GM19438 (cell line): ENCODE measurements at regions not wholly inside any gene's neighbourhood (a gene's known extent, or its start where the extent isn't known, plus 50 kb on each side); places are given as distances from the start of the nearest gene placed in this dataset.

Source experiments
- ATAC-seq: cut with Tn5 transposase; IDR thresholded peaks from one replicate; pipeline ENCODE4 v1.9.1; 2021; ENCODE audit warnings: low read depth; ENCODE audit not compliant: unreplicated experiment

DNA sequence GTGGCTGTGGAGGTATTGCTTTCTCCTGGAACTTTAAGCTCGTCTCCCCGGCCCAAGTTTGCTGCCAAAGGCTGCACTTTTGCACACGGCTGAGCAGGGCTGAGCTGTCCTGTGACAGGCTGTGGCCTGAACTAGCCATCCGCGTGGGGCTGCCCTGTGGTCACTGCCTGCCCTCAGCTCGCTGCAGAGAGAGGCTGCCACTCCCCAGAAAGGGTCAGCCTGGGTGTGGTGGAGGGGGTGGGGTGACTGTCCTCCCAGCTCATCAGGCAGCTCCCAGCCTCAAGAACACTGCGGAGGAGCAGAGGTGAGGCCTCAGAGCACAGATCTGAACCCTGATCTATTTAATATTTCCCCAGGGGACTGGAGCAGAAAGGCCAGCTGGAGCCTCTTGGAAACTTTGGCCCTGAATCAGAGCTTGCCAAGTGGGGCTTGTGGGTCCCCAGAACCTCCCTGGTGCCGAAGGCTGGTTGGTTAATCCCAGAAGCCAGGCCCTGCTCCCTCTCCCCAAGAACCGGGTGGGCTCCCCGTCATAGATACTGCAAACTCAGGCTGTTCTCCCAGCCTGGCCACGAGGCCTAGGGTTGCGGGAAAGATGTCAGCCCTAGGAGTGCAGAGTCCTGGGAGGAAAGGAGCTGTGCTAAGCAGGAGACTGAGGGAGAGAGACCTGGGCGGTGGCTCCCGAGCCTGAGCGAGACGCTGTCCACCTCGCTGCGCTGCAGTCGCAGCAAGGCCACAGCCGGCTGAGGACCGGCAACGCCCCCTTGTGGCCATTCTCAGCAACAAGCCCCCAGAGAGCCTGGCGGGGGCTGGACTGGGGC is 125.1 kb upstream of the IPO9 start:
- ATAC-seq: peak; percentile 62

DNA sequence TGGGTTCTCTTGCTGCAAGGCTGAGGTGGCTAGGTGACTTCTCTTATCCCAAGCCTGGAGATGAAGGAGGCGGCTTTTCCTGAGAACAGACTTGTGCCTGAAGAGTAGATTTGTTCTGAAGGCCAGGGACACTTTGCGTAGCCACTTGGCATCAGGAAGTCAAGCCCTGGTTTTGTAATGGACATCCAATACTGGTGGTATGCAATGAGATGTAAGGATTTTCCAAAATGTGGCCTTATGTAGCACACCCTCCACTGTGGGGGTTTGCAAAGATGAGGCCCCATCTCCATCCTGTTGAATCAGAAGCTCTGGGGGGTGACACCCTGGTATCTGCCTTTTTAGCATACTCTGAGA is 124.5 kb upstream of the IPO9 start:
- no peak for ATAC-seq

DNA sequence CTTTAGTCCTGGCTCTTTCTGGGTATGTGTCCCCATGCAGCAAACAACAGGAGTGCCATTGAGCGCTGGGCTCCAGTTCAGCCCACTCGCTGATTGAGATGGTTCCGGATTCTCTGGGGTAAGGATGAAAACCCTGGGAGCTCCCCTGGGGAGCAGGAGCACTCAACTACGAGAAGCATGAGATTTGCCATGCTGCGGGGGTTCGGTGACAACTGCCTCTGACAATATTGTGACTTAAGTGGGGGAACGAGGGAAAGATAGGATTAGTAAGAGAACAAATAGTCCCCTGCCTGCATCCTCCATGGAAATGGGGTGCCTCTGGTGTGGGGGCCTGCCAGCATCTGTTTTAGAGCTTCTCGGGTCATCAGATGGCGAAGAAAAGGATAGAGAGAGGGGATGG is 123.6 kb upstream of the IPO9 start:
- ATAC-seq: no peak

DNA sequence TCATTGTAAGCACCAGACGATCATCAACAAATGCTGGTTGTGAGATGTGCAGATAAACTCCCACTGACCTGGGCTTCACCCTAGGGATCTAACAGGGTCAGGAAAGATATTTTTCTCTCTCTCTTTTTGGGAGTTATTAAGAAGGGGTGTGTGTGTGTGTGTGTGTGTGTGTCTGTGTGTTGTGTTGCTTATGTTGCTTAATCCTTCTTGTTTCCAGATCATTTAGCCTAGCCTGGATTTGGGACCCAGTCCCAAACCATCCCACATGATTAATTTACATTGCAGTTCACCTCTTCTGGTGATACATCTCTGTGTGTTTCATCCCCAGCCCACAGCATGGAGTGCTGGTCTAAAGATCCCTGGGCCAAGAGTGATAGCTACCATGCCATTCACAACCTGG is 122.8 kb upstream of the IPO9 start:
- no peak for ATAC-seq

DNA sequence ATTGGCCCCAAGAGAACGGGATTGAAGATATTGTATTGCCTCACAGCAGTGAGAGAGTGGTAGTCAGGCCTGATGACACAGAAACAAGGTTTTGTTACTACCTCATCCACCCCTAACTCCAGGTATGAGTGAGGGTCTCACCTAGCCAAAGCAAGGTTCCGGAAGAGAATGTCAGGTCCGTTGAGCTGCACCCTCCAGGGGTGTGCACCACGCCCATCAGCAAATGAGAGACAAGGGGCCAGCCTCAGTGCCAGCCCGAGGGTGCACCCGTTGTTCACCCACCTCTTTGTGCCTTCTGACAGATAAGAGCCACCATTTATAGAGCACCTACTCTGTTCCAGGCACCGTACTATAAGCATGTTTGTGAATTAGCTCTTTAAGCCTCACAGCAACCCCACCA is 121.9 kb upstream of the IPO9 start:
- no peak for ATAC-seq

DNA sequence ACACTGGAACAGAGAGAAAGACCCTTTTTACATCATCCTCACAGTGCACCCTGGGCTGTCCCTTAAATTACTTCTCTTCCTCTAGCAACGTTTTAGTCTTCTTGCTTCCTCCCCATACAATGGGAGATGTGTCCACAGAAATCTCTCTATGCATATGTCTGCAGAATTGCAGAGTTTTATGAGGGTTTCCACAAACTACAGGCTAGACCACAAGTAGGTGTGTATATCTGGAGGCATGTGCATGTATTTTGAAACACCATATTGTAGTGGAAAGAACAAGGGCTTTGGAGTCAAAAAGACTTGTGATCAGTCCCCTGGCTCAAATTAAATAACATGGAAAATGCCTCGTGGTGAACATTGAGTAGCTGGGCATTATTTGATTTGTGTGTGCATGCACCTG is 121.3 kb upstream of the IPO9 start:
- ATAC-seq: no peak

DNA sequence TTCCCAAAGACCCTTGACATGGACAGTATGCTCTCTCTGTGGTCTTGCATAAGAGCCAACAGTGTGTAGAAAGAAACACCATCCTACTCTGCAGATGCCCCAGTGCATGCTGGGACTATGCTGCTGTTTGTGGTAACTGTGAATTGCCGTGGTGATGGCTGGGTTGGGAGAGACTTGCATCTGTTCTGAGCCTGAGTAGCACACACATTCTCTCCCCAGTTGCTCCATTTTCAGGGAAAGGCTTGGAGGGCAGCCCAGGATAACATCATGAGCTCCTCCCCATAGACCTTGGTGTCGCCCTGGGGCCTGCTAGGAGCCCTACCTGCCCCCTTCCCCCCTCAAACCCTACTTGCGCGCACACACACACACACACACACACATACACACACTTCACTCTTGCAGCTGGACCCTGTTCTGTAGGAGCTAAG is 120.9 kb upstream of the IPO9 start:
- no peak for ATAC-seq

DNA sequence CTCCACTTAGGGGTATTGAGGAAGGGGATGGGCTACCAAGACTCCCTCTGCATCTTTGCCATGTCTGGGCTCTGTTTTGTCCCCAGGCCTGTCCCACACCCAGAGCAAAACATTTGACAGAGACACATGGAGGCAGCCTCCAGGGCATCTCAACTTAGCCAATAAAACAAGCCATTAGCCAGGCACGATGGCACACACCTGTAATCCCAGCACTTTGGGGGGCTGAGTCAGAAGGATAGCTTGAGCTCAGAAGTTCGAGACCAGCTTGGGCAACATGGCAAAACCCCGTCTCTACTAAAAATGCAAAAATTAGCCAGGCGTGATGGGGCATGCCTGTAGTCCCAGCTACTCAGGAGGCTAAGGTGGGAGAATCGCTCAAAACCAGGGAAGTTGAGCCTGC is 120.3 kb upstream of the IPO9 start:
- ATAC-seq: no peak

DNA sequence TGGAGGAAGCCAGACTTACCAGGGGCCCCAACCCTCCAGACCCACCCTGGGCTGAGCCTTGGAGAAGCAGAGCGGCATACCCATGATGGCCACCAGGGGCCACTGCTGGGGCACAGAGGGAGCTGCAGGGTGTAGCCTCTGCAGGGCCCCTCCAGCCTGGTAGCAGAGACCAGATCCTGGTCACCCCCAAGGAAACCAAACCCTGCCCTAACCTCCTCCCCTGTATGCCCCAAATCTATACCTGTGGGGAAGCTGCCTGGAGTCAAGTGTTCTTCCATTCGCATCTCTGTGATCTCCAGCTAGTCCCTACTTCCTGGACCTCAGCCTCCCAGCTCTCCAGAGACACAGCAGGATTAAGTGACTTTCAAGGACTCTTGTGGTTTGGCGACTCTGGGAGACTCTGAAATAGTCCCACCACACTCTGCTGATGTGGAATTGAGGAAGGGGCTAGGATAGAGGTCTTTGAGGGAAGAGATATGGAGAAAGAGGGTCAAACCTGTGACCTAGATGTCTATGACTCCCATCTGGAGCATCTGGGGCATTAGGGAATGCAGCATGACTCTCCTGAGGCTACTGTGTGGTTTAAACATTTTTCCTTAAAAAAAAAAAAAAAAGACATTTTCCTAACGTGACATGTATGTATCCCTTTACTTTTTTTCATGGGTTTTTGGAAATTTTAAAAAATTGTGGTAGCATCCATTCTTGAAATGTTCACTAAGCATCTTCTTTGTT is 119.2 kb upstream of the IPO9 start:
- no peak for ATAC-seq

DNA sequence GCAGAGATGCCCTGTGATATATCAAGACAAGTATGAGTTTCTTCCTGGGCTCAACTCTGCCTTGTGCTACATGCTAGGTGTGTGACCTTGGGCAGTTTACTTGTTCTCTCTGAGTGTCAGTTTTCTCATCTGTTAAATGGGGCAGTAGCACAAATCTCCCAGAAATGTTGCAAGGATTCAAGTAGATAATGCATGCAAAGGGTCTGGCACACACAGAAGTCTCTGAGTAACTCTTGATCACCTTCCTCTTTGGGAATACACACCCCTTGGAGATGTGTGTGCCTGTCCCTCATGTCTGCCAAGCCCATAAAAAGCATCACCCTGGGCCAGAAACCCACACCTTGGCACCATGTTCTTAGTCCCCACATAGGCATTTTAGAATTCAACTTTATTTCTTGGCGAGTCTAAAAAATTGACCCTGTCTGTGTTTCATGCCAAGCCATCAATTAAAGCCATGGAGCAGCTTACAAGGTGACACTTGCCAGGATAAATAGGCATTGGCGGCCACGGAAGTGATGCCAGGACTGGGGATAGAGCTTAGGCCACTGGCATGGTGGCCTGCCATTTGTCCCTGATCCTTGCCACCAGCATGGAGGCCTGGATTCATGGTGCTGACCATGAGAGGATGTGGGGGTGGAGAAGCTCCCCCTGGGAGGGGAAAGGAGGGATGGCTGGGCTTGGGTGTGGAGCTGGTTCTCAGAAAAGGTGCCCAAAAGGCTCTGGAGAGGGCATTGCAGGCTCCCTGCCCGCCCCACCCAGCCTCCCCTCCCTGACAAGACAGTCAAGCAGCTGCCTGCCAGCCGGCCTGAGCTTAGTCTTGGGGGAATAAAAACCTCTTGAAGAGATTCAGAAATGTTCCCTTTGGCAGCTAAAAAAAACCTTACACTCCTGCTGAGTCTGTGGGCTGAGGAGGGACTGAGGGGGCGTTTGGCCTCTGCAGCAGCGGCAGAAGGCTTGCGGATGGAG is 118.0 kb upstream of the IPO9 start:
- no peak for ATAC-seq

DNA sequence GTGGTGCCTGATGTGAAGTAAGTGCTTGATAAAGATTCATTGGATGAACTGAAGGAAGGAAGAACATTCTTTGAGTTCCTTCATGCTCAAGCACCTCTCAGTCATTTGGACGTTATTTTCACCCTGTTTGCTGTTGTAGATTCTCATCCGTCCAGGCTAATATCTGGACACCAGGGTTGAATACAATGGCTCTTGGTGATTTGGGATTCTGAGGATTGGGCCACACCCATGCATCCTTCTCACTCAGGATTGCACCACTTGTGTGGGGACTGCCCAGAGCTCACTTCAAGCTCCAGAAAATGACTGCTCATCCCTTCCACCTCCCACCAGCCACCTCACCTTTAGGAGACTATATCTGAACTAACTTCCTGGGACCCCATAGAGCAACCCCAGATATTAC is 117.1 kb upstream of the IPO9 start:
- ATAC-seq: no peak

DNA sequence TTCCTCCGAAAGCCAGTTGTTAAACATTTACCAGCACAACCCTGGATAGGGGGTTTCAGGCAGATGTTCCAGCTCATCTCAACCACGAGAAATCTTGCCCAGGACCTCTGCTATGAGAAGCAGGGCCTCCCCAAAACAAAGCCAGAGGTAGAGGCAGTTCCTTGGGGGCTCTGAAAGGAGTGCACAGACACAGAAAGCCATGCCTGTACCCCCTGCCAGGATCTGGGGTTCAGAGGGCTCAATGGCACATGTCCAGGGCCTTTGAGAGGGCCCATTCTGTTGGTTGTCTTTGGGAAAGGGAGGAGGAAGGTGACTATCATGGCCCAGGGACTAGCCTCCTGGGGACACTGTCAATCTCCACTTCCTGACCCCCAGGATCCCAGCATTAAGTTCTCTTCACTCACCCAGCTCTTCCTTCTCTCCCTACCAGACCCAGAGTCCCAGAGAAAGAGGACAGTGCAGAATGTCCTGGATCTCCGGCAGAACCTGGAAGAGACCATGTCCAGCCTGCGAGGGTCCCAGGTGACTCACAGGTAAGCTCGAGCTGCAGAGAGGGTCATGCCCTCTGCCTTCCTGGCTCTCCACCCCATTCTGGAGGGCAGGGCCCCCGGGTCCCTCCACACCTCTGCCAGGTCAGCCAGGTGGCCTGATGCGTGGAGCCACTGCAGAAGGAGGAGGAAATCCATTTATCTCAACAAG is 116.4 kb upstream of the IPO9 start:
- ATAC-seq: no peak

DNA sequence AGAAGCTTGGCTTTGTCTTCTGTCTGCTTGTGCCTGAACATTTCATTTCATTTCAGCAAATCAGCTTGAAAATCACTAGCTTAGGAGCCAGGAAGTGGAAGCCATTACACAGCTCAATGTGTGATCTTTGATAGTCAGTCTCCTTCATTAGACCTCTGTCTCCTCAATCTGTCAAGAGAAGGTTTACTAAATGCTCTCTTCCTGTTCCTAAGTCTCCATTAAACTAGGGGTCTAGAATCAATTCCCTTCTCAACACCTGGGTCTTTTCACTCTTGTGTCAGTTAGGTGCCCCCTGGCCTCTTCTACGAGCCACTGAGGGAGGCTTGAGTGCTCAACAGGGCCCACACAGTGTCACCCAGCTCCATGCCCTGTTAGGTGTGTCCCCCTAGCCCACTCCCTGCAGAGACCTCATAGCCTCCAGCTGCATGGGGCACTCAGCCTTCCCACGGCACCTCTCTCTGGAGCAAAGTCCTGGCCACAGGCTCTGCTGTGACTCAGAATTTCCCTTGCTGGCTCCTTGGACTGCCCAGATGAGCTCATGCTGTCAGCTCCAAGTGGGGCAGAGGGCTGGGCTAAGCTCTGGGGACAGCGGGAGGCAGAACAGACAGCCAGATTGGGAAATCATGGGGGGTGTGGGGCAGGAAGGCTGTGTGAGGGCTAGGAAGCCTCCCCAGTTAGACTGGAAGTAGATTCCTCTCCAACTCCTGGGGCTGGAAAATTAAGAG is 115.7 kb upstream of the IPO9 start:
- ATAC-seq: no peak

DNA sequence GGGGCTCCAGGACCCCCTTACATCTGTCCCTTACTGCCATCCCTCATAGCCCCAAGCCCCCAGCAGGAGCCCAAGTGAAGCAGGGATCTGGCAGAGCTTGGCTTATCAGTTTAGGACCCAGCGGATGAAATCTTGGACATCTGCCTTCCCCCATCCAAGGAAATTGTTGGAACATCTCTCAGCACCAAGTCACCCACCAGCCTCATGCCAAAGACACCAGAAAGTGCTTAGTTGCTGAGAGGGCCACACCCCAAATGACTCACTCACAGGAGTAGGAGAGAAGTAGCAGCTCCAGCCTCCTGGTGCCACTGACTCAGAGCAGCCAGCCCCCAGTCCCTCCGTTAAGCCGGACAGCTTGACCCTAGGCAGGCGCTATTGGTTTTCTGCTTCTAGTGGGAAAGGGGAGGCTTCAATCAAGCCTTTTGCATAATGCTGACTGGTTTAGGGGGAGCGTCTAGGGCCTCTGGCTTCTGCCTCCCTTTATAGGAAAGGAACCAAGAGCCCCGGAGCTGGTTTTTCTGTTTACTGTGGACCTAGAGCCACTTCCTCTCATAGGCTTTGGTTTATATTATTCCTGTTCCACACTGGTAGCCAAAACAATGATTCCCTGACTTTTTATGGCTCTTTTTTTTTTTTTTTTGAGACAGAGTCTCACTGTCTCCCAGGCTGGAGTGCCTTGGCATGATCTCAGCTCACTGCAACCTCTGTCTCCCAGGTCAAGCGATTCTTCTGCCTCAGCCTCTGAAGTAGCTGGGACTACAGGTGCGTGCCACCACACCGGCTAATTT is 114.2 kb upstream of the IPO9 start:
- ATAC-seq: no peak

DNA sequence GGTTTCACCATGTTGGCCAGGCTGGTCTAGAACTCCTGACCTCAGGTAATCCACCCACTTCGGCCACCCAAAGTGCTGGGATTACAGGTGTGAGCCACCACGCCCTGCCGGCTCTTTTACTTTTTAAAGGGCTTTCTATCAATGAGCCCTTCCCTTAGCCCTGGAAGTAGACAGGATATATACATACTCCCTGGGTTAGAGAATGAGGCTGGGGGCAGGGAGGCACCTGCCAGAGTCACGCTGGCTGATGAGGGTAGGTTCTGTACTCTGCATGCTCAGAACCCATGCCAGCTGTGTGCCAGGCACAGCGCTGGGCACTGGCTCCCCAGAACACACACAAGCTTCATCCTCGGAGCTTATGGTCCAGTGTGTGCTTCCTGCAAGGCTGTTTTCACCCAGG is 113.6 kb upstream of the IPO9 start:
- ATAC-seq: no peak

DNA sequence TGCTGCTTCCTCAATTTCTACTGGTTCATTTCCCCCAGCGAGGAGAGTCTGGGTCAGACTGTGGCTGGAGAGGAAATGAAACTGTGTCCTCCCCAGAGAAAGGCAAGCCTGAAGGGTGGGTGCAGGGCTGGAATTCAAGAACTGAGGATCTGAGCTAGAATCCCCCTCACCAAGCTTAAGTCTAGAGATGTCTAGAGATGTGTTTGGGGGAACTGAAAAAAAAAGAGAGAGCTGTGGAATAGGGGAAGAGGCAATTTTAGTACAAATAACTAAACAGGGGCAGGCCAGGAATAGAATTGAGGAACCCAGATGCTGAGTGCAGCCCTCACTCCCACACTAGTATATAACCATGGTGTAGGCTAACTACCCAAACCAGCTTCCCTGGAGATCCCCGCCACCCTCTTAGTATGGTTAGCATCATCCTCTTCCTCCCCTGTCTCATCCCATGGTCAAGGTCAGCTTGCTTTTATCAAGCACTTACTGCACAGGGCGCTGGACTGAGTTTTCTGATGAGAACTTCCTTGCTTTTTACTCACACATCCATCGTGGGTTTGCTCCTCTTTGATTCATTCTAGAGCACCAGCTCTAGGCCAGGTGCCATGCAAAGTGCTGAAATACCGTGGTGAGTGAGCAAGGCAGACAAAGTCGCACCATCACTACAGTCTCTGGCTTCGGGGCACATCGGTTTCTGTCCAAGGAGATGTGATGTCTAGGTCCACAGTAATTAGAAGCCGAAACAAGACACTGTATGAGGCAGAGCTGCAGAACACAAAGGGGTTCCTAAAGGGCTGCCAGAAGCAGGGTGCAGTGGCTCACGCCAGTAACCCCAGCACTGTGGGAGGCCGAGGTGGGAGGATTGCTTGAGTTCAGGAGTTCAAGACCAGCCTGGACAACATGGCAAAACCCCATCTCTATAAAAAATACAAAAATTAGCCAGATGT is 112.9 kb upstream of the IPO9 start:
- no peak for ATAC-seq

DNA sequence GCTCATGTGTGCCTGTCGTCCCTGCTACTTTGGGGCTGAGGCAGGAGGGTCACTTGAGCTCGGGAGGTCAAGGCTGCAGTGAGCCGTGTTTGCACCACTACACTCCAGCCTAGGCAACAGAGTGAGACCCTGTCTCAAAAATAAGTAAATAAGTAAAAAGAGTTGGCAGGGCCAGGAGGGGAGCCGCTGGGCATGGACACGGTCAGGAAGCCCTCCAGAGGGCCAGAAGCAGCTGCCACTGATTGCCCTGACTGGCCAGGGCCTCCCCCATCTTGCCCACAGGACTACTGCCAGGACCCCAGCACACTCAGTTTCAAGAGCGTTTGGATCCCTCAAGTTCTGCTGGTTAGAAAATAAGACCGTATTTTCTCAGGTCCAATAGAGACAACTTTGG is 112.2 kb upstream of the IPO9 start:
- ATAC-seq: no peak

DNA sequence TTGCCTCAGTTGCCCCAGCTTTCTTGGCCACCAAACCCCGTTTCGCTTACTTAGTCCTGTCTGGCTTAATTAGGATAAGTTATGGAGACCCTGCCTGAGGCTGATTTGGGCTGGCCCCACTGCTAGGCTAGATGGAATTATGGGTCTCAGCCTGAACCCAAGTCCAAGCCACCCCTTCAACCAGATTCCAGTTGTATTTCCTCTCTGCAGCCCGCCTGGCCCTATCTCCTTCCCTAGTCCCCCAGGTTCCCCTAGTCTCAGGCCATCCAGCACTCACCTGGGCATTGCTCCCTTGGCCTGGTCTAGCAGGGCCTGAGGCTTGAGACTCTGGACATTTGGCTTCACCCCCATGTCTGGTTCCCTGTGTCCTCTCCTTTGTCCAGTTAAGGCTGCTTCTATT is 111.7 kb upstream of the IPO9 start:
- ATAC-seq: no peak
